Activated CD8-positive, alpha-beta T cell treated with anti-CD3 and anti-CD28 coated beads for 36 hours (primary cell): ENCODE measurements at regions not wholly inside any gene's neighbourhood (a gene's known extent, or its start where the extent isn't known, plus 50 kb on each side); places are given as distances from the start of the nearest gene placed in this dataset.

Experiments
- ATAC-seq: fragments of 200-7000 bp; cut with Tn5 transposase; one replicate; pipeline ENCODE4 v1.10.0; 2021; ENCODE audit warnings: mild to moderate bottlenecking, moderate library complexity
- CTCF ChIA-PET: fragments of 350-600 bp; sonication (Branson Sonifier 250); formaldehyde crosslinking; loops from one replicate; lab custom pipeline; 2021; ENCODE audit warnings: antibody characterized with exemption; lab: Charles Lee
- POLR2A ChIA-PET: fragments of 350-600 bp; sonication (Branson Sonifier 250); formaldehyde crosslinking; loops from one replicate; lab custom pipeline; 2021; ENCODE audit warnings: antibody characterized with exemption; lab: Charles Lee
- DNase-seq: peaks from one replicate; pipeline ENCODE4 v3.0.0-alpha.2; 2020
- H3K27ac Mint-ChIP-seq: one replicate; pipeline ENCODE4 v1.8.0; 2021; ENCODE audit warnings: mild to moderate bottlenecking, mixed read lengths
- H3K27me3 Mint-ChIP-seq: one replicate; pipeline ENCODE4 v1.8.0; 2021; ENCODE audit warnings: mixed read lengths
- H3K36me3 Mint-ChIP-seq: one replicate; pipeline ENCODE4 v1.8.0; 2021; ENCODE audit warnings: low read depth, mixed read lengths
- H3K4me1 Mint-ChIP-seq: one replicate; pipeline ENCODE4 v1.8.0; 2021; ENCODE audit warnings: low read depth, mixed read lengths
- H3K4me3 Mint-ChIP-seq: one replicate; pipeline ENCODE4 v1.8.0; 2021; ENCODE audit warnings: mild to moderate bottlenecking, moderate library complexity, mixed read lengths
- H3K9me3 Mint-ChIP-seq: one replicate; pipeline ENCODE4 v1.8.0; 2021; ENCODE audit warnings: mixed read lengths
- intact Hi-C: fragments of 100-400 bp; cut with micrococcal nuclease; formaldehyde crosslinking; loops from one replicate; pipeline ENCODE4 v1.10.0; 2022
- TF ChIP-seq, protein P1 (sequence below): fragments of 200-600 bp; IDR thresholded peaks from one replicate; pipeline ENCODE4 v1.8.0; 2022; ENCODE audit warnings: antibody characterized with exemption, mild to moderate bottlenecking

- H3K9me3 Mint-ChIP-seq = no peaks in the 10 kb centered on the region
- ChIA-PET POLR2A (no interaction called here), CTCF (no interaction called here)
- no peaks in the 10 kb centered on the region for H3K27me3 Mint-ChIP-seq
- H3K36me3 Mint-ChIP-seq = no peaks in the 10 kb centered on the region
- H3K4me3 Mint-ChIP-seq = no peak overlapping the region
- intact Hi-C loops = no loop called here
- no peak for ATAC-seq
- DNase-seq = no peak
- TF ChIP-seq, protein P1, sequence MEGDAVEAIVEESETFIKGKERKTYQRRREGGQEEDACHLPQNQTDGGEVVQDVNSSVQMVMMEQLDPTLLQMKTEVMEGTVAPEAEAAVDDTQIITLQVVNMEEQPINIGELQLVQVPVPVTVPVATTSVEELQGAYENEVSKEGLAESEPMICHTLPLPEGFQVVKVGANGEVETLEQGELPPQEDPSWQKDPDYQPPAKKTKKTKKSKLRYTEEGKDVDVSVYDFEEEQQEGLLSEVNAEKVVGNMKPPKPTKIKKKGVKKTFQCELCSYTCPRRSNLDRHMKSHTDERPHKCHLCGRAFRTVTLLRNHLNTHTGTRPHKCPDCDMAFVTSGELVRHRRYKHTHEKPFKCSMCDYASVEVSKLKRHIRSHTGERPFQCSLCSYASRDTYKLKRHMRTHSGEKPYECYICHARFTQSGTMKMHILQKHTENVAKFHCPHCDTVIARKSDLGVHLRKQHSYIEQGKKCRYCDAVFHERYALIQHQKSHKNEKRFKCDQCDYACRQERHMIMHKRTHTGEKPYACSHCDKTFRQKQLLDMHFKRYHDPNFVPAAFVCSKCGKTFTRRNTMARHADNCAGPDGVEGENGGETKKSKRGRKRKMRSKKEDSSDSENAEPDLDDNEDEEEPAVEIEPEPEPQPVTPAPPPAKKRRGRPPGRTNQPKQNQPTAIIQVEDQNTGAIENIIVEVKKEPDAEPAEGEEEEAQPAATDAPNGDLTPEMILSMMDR = no peak
- H3K4me1 Mint-ChIP-seq = no peaks in the 10 kb centered on the region
- H3K27ac Mint-ChIP-seq = no peak overlapping the region
These were observed 134.0 kb downstream of the UFM1 start for GRCh38 chr13:38483623-38484022.

GRCh38 chr13:38490657-38491056 lies 141.0 kb downstream of the UFM1 start:
- ChIA-PET POLR2A (no interaction called here), CTCF (no interaction called here)
- intact Hi-C loops = no loop called here
- Mint-ChIP-seq H3K27ac (no peak overlapping the region), H3K36me3 (no peaks in the 10 kb centered on the region), H3K4me1 (no peaks in the 10 kb centered on the region), H3K9me3 (no peaks in the 10 kb centered on the region), H3K27me3 (no peaks in the 10 kb centered on the region), H3K4me3 (no peak overlapping the region)
- ATAC-seq (no peak), DNase-seq (no peak)
- TF ChIP-seq, protein P1 = no peak

DNA sequence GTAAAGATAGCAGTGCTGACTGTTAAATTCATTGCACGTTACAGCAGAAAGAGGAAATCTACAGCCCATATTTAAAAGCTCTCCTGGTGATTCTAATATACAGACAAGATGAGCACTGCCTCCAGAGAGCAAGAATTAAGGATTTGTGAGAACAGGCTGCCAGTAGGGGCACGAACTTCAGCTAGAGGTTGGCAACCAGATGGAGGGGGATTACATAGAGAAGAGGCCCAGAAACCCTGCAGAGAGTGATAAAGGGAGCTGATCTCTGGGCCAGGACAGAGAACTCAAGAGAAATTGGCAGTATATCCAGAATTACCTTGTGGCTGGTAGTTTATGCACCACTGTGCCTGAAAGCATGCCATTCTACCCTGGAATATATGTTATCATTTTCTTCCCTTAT lies 144.8 kb downstream of the UFM1 start:
- TF ChIP-seq, protein P1 = no peak
- H3K27me3 Mint-ChIP-seq = peaks cover 3% of the 10 kb centered on the region
- H3K4me1 Mint-ChIP-seq = no peaks in the 10 kb centered on the region
- no peaks in the 10 kb centered on the region for H3K36me3 Mint-ChIP-seq
- no peak overlapping the region for H3K4me3 Mint-ChIP-seq
- no peak for DNase-seq
- ATAC-seq = no peak
- POLR2A ChIA-PET = no interaction called here
- CTCF ChIA-PET = no interaction called here
- no peak overlapping the region for H3K27ac Mint-ChIP-seq
- intact Hi-C loops = no loop called here
- peaks cover 4% of the 10 kb centered on the region for H3K9me3 Mint-ChIP-seq

DNA sequence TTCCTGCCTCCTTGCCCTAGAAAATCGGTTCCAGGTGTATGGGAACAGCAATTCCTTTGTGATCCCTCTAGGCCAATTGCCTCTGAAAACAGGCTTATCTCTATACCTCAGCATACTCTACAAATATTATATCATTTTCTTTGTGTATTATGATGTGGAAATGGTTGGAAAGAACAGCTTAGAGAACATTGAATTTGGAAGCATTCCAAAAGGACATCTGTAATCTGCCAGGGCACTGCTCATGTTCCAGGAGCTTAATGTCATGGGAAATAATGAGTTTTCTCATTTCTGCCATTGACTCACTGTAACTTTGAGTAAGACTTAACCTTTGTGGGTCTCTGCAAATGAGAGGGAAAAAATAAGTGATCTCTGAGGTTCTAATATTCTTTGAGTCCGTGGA lies 147.3 kb downstream of the UFM1 start:
- CTCF ChIA-PET = no interaction called here
- H3K9me3 Mint-ChIP-seq = peaks cover 4% of the 10 kb centered on the region
- ATAC-seq (no peak), DNase-seq (no peak)
- POLR2A ChIA-PET = no interaction called here
- H3K4me3 Mint-ChIP-seq = no peak overlapping the region
- no peaks in the 10 kb centered on the region for H3K36me3 Mint-ChIP-seq
- H3K27ac Mint-ChIP-seq = no peak overlapping the region
- intact Hi-C loops = no loop called here
- H3K4me1 Mint-ChIP-seq = no peaks in the 10 kb centered on the region
- peaks cover 3% of the 10 kb centered on the region for H3K27me3 Mint-ChIP-seq
- TF ChIP-seq, protein P1 = no peak

DNA sequence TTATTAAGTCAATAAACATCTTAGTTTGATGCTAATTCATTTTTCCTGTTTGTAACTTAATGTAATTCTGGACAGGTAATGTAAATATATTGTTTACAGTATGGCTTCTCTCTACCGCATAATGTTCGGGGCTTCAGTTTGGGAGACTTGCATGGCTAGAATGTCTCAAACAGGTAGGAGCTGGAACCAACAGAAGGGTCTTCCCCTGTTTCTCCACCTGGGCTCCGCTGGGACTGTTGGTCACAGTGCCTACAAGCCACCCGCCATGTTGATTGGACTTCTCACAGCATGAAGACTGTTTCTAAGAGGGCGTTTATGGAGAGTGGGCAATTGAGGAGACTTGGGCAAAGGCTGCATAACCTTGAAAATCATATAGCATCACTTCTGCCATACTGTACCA lies 148.6 kb downstream of the UFM1 start:
- Mint-ChIP-seq H3K27ac (no peak overlapping the region), H3K9me3 (peaks cover 4% of the 10 kb centered on the region), H3K4me3 (no peak overlapping the region), H3K36me3 (no peaks in the 10 kb centered on the region), H3K27me3 (peaks cover 3% of the 10 kb centered on the region), H3K4me1 (no peaks in the 10 kb centered on the region)
- POLR2A ChIA-PET = no interaction called here
- intact Hi-C loops = no loop called here
- CTCF ChIA-PET = no interaction called here
- TF ChIP-seq, protein P1 = no peak
- DNase-seq = no peak
- ATAC-seq = no peak
